GM04504 (cell line): ENCODE measurements at regions not wholly inside any gene's neighbourhood (a gene's known extent, or its start where the extent isn't known, plus 50 kb on each side); places are given as distances from the start of the nearest gene placed in this dataset.

ENCODE experiments used
- DNase-seq: peaks from one replicate; pipeline ENCODE4 v3.0.0-alpha.2; 2012; ENCODE audit warnings: low read depth

DNA sequence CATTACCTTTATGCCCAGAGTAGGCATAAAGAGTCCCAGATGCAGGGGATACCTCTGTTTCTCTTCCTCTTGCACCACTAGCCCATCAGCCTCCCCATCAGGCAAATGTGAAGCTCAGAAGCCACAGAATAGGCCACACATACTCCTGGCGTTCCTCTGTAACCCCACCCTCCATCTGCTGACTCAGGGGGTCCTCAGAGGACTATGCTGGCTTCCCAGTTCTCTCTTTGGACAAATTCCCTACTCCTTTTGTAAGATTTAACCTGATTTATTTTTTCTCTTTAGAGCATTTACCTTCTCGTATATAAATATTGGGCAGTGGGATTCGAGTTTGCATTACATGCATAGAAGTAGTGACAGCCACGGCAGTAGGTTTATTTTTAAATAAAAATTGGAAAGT is 262.3 kb upstream of the CADM1 start:
- no peak for DNase-seq

DNA sequence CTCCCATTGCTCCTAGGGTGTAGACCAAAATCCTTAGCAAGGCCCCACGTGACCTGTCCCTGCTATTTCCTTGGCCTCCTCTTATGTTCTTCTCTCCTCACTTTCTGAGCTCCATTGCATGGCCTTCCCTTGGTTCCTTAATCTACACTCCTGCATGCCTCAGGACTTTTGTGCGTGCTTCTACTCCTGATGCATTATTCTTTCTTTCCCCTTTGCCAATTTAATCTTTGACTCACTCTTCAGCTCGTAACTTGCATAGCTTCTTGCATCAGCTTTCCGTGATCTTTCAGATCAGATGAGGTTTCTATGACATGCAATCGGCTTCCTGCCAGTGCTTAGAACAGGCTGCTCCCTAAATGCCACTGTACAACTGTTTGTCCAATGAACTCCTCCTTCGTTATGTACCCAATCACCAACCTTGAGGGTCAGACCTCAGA is 261.6 kb upstream of the CADM1 start:
- DNase-seq, result no peak

DNA sequence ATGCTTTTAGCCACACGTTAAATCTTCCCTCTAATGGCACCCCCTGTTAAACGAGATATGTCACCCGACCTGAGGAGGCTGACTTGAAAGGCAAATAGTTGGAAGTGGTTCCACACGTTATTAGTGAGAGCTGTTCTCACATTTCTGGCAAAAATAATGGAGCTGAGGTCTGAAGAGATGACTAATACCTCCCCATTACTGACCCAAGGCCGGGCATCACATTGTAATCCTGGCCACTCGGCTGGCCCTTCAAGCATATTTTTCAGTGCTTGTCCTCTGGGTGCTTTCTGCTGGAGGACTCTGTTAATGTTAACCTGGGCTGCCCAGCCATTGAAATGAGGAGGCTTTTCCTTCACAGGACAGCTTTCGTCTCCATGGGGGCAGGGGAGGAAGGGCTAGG is 260.0 kb upstream of the CADM1 start:
- no peak for DNase-seq

DNA sequence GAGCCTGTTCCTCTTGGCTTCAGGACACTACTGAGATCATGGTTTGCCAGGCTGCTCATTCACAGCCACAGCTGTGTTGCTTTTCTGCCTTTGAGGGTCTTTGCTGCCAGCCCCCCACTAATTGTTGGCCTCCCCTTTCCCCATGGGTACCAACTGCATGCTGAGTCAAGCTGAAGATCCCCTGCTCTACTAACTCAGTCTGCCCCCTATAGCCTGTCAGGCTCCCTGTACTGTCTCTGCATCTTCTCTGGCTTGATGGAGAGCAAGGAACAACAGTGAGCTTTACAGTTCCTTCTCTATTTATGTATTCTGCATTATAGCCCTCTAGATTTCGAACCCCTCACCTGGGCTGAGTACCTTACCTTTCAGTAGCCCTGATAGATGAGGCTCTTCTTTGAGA is 257.6 kb upstream of the CADM1 start:
- no peak for DNase-seq

DNA sequence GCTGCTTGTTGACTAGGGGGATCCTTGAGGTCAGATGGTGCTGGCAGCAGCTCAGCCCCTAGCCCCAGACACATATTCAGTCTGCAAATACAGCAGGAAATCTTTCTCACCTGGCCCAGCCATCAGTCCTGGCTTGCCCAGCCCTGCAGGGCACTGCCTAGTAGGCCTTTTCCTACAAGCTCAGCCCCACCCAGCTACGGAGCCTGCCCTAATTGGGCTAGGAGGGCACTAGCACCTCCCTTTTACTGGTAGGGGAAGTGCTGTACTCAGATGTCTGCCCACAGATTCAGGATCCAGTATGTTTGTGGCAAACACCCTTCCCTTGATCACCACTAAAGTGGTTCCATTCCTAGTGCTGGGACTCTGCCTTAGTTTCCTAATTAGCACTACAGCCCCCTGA is 257.1 kb upstream of the CADM1 start:
- no peak for DNase-seq

DNA sequence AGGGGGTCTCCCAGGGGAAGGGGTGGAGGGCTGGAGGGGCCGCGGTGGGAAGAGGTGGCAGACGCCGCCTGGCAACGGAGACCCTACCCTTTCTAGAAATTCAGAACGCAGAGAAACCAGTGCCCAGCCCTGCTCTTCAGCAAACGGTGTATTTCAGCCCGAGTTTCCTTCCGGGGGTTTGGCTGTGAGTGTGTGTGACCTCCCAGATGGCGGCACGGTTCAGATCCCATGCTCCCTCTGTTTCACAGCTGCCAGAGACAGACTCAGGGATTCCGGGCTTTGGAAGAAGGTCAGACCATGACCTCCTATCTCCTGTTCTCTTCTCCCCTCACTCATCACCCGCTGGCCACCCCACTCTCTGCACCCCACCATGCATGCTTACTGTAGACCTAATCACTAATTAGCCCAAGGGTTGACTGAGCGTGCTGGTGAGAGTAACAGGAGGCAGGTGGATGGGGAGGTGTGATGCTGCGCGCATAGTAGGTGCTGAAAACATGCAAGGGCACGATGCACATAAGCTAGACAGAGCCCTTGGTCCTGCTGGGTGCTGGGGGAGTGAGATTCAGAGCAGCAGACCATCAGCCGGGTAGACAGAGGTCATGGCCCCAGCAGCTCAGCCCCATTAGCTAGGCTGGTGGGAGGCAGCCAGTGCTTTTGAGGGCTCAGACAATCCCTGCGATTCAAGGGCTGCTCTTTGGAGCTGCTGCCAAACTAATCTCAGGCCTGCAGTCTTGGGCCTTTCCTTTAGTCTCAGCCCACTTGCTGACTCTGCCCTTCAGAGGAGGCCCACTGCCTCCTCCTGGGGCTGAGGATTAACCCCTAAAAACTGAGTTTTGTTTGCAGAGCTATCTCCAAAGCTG is 256.5 kb upstream of the CADM1 start:
- DNase-seq, result no peak

DNA sequence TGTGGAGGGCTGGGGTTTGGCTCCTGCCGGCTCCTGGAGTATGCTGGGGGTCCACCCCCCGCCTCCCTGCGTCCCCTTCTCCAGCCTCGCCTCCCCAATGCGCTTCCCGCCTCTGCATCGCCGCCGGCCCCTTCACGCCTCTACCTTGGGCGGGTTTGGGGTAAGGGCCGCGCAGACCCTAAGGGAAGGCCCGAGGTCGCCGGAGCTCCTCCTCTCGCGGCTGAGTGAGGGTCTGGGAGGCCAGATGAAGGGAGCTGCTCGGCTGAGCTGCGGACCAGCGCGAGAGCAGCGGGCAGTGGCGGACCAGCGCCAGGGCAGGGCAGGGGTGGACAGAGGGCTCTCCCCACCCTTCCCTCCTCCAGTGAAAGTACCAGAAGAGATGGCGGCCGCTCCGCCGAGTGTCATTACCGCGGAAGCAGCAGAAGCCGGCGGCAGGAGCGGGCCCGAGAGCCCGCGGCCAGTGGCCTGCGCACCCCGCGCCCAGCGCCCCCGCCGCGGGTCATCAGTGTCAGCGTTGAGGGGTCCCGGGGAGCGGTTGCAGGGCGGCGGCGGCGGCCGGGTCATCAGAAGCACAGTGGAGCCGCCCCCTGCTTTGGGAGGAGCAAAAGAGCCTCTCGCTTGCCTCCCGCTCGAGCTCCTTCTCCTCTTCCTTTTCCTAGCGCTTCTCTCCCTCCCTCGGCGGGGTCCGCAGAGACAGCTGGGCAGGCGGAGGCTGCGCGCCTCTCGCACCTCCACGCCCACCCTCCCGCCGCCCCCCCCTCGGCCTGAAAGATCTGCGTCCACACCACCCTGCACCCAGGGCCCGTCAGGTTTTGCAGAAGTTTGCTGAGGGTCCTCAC is 255.6 kb upstream of the CADM1 start:
- no peak for DNase-seq

DNA sequence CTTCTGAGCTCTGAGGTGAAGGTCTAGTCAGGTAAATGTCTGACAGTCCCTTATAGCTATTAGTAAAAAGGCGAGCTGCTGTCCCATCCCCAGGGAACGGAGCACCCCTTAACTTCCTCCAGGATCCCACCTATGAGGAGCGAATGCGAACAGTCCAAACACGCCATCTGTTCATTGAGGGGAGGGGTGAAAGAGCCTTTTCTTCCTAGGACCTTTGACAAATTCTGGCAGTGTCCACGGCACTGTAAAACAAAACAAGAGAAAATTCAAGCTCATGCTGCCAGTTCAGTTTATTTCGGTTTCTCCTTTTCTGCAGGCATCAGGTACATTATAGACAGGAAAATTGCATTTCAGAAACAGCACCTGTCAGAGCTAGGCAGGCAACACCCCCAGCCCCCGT is 253.8 kb upstream of the CADM1 start:
- no peak for DNase-seq

DNA sequence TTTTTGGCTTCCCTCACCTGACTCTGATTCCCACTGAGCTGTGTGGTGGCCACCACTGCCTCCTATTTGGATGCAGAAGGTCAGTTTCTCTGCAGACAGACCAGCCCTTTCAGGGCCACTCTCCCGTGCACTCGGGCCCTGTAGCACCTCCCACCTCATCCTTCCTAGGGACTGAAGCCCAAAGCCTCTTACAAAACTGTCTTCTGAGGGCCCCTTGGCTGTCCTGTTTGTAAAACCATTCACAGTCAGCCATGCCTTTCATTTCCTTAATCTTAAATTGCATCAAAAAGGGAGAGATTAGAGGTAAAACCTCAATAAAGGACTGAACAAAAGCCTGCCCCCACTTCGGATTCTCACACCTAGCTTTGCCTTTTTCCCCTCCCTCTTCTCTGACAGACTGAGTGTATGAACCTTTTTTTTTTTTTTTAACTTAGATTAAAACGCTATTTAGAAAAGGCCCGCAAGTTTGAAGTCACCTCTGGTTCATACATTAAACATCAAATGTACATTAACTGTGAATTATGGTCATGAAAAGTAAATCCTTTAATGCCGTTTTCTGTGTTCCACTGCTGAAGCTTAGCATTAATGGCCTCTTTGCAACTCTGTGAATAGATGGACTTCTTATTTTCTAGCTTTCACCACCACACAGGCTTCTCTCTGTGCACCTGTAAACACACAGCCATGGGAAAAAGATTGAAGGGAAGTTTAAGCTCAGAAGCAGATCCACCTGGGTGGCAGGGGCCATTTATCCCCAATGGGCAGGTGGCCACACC is 247.2 kb upstream of the CADM1 start:
- DNase-seq, result no peak

DNA sequence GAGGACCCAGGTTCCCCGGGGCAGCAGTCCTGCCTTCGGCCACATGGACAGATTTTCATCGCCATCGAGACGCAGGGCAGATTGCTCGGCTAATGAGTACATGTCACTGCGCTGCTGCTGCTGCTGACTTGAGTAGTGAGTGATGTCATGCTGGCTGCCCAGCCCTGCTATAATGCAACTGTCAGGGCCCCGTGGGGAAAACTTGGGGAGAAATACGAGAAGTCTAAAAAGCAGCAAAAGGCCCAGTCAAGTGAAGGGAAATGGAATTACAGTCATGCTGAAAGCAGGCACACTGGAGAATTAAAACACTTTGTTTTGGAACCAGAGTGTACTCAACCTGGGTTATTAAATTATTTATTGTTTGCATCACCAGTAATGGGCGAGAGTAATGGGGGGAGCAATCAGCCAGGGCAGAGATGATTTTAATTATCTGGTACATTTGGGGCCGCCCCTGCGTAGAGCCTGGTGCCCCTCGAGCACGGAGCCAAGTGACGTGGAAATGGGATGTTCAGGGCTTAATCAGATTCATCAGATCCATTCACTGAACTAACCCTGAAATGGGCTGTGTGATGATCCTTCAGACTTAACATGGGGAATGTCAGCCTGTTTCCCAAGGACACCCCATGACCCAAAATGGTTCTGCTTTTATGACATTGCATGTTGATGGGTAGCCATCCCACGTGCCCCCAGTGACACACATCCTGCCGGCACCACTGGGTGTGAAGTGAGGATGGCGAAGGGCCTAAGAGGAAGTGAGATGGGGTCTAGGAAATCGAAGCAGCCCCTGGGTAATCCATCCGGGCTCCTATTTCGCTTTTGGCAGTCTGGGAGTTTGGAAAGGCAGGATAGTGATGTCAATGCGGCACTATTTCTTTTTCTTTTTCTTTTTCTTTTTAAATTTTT is 241.6 kb upstream of the CADM1 start:
- no peak for DNase-seq

DNA sequence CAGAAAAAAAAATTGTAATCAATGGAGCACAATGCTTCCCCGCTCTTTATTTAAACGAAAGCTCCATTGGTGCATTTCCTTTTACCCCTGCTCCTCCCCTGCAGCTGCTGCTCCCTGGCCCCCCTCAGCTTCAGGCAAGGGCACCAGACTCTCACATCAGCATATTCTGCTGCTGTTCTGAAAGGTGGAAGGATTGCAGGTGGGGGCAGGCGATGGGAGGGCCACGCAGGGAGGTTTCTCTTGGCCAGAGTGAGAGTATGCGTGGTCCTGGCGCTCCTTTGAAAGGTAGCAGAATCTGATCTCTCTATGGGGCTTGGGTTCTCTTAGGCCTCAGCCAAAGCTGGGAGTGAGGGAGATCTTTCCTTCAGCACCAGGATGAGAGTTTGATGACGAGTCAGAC is 240.9 kb upstream of the CADM1 start:
- DNase-seq, result no peak

DNA sequence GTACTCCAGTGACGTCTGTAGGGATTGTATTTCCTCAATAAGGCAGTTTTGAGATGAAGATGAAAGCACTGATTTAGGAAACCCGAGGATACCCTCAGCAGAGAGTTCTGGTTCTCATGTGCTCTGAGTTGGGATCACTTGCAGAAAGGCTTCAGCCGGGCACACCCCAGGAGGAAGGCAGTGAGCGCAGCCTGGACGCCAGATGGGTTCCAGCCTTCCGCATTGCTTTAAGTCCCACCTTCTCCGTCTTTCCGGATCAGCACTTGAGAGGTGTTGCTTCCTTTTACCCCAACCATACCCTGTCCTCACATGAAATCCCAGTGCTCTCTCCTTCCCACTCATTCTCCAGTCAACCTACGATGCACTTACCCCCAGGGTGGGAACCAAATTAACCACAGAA is 239.5 kb upstream of the CADM1 start:
- no peak for DNase-seq

DNA sequence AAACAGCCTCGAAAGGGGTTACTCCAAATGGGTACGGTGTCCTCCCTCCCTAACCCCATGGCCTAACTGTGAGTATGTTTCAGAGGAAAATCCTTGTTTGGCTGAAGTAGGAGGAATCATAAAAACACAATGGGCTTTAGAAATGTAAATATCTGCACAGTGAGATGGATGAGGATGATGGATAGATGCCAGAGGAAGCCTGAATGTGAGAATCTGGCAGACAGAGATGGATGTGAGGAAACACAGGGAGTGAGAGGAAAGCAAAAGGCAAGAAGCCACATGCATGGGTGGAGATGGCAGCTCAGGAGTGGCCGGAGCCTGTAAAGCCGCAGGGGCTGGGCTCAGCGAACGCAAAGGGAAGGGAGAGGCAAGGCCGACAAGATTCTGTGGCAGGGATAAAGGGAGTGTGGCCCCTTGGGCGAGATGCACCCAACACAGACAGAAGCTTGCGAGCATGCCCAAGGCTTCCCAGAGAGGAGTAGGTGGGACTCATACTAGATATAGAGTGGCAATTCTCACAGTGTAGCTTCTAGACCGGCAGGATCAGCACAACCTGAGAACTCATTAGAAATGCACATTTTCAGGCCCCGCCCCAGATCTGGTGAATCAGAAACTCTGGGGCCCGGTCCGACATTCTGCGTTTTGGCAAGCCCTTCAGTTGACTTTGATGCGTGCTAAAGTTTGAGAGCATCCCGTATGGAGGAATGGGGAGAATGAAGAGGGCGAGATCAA is 237.3 kb upstream of the CADM1 start:
- DNase-seq, result no peak

DNA sequence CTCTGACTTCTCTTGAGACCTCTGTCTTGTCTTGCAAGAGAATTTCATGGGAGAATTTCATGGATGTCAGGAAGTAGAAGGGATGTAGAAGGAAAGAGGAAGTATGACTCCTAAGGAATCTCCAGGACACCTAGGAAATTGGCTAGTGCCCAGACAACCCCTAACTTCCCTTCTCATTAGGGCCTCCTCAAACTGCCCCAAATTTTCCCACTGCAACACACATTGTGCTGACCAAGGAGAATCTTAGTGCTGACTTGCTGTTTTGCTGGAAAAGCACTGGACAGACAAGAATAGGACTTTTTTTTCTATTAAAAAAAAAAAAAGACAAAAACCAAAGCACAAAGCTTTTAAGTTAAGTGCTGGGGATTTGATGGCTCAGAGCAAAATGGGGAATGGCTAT is 236.1 kb upstream of the CADM1 start:
- DNase-seq, result no peak

DNA sequence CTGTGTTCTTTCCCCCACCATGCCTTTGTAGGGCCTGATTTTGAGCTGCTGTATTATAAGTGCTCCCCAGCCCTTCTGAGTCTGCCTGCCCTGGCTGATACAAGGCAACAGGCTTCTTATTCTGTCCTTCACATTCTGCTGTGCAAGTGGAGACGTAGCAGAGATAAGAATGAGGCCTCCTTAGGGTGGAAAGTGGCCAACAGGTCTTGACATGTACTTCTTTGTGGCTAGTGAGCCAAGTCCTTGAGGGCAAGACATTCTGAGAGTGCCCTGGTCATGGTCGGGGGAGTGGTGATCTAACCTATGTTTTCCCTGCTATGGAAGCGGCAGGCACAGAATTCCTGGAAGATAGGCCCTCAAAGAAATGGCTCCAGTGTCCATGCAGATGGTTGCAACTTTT is 235.7 kb upstream of the CADM1 start:
- no peak for DNase-seq

DNA sequence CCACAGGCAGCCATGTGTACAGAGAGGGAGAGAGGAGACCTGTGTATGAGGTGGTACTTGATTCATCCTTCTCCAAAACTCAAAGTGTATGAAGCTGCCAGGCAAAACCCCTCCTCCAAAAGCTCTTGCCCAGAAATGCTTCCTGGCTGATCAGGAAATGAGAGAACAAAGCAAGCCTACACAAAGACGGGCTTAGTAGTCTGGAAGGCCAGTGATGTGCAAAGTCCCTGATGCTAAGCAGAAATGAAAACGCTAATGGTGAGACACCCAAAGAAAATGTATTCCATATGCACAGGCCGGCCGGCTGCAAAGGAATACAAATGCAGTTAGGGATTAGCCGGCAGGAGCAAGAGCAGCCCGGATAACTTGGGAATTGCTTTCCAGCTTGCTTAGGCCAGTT is 234.9 kb upstream of the CADM1 start:
- DNase-seq, result no peak

DNA sequence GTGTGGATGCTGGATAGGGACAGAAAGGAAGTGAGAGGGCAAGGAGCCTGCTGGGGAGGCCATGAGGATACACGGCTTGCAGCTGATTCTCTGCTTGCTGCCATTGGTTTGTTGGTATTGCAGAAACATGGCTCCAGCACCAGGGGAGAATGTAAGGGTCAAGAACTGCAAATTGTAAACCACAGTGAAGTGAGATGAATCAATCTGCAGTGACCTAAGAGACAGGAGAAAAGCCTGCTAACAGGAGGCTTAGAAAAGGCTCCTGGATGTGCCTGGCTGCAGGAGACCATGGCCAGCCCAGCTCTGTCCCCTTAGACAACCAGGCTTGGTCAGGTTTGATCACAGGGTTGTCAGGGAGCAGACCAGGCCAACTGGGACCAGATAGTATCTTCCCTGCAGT is 233.7 kb upstream of the CADM1 start:
- DNase-seq, result no peak

DNA sequence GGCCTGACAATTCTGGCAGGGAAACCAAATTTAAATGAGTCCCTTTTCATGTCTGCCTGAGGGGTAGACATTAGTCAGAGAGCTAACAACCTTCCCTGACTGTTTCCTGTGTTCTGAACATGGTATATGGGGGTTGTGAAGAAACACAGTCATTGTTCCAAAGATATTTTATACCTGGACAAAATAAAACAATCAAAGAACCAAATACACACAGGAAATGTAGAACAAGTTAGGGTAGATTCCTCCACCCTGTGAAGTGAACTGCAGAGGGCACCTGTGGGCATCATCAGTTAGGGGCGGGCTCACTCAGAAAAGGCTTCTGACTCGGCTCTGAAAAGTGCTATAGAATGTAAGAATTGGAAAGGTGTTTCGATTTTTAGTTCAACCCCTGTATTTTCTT is 231.9 kb upstream of the CADM1 start:
- DNase-seq, result no peak

DNA sequence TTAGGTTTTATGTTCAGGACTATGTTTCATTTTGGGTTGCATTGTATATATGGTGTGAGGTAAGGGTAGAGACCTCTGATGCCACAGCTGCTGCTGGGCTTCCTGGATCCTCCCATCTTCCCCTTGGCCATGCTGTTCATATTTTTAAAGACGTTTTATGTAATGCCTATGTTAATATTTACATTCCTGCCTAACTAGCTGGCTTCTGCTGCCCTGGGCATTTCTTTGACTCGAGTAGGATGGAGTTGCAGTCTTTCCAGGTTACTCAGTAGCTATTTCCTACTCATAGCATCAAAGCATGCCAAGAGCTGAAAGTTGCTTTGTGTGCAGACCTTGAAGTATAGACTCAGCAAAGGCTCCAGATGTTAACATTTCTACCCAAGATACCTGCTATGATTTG is 220.5 kb upstream of the CADM1 start:
- no peak for DNase-seq

DNA sequence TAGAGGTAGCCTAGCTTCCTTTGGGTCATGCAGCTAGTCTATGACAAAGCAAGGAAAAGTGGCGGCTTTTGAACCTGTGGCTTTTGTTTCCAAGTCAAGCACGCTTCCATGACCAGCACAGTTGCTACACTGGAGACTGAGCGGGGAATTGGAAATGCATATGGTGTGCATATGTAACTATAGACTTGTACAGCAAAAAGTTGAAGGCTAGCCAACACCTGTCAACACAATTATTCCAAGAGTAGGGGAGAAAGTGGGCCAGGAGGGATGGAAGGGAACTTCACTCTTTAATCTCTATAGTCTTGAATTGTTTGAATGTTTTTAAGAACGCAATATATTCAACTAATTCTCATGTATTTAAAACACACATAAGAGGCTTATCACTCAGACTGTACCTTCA is 218.5 kb upstream of the CADM1 start:
- DNase-seq, result no peak
